Left cardiac atrium (tissue), 4 donors: ENCODE measurements at regions not wholly inside any gene's neighbourhood (a gene's known extent, or its start where the extent isn't known, plus 50 kb on each side); places are given as distances from the start of the nearest gene placed in this dataset.

Experiments used
- ATAC-seq, 2 donors: fragments of 200-7000 bp; cut with Tn5 transposase; one replicate each; pipeline ENCODE4 v1.9.1; 2020; ENCODE audit warnings: mild to moderate bottlenecking in 2 of 2, moderate library complexity in 2 of 2
- DNase-seq: peaks from one replicate; pipeline ENCODE4 v3.0.0-alpha.2; 2020
- intact Hi-C, 2 donors: fragments of 100-400 bp; cut with DNase I; formaldehyde crosslinking; loops; one replicate each; pipeline versions ENCODE4 v1.14.1 to v1.15.1; 2022 to 2023
- donor health status: DM: no; HTN: yes; CAD: no.
- donor health status: DM: no; HTN: yes; CAD: no; lungs with severe emphysema.
- donor health status: DM: yes; HTN: yes; CAD: no.
- donor health status: Dilated cardiomyopathy.

GRCh38 chr3:163936543-163936942 lies 1141.8 kb downstream of the SI start:
- no peak for ATAC-seq
- DNase-seq: no peak

DNA sequence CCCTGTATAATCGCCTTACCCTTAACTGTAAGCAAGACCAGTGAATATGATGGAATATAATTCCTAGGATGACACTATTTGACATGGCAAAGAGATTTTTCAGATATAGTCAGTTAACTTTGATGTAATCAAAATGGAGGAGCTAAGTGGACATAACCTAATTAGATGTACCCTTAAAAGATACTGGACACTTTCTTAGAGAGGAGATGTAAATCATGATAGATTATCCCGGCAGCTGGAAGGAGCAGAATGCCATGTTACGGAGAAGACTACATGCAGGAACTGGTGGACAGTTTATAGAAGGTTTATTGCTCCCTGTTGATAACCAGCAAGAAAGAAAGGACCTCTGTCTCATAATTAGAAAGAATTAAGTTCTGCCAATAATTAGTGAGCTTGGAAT lies 1142.9 kb downstream of the SI start:
- intact Hi-C loops: no loop called here
- no peak for DNase-seq

More at GRCh38 chr3:163936543-163936942, 1141.8 kb downstream of the SI start:
- intact Hi-C loops: no loop called here

GRCh38 chr3:163929069-163929652 lies 1149.1 kb downstream of the SI start:
- no peak for DNase-seq
- intact Hi-C loops: no loop called here
- ATAC-seq: no peak

More for the DNA sequence above, 1142.9 kb downstream of the SI start:
- ATAC-seq: no peak

GRCh38 chr3:163927521-163927920 lies 1150.8 kb downstream of the SI start:
- no peak for DNase-seq
- intact Hi-C loops: no loop called here
- no peak for ATAC-seq

- intact Hi-C loops: no loop called here
- DNase-seq: no peak
- ATAC-seq: no peak
Measured at GRCh38 chr3:163924600-163924999, 1153.7 kb downstream of the SI start.

- intact Hi-C loops: no loop called here
- no peak for ATAC-seq
- no peak for DNase-seq
Measured at GRCh38 chr3:163919154-163919553, 1159.1 kb downstream of the SI start.

DNA sequence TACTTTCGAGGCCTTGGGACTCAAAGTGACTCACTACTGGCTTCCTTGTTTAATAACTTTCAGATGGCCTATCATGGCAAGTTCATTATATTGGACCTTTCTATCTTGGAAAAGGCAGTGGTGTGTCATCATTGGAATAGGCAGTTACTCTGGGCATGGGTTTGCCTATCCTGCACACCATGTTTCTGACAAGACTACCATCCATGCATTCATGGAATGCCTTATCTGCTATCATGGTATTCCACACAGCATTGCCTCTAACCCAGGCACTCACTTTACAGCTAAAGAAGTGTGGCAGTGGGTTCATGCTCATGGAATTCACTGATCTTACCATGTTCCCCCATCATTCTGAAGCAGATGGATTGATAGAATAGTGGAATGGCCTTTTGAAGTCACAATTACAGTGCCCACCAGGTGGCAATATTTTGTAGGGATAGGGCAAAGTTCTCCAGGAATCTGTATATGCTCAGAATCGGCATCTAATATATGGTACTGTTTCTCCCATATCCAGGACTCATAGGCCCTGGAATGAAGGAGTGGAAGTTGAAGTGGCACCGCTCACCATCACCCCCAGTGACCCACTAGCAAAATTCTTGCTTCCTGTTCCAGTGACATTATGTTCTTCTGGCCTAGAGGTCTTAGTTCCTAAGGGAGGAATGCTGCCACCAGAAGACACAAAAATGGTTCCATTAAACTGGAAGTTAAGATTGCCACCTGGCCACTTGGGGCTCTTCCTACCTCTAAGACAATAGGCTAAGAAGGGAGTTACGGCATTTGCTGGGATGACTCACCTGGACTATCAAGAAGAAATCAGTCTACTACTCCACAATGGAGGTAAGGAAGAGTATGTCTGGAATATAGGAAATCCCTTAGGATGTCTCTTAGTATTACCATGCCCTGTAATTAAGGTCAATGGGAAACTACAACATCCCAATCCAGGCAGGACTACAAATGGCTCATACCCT lies 1161.4 kb downstream of the SI start:
- no peak for DNase-seq
- no peak for ATAC-seq
- intact Hi-C loops: no loop called here

DNA sequence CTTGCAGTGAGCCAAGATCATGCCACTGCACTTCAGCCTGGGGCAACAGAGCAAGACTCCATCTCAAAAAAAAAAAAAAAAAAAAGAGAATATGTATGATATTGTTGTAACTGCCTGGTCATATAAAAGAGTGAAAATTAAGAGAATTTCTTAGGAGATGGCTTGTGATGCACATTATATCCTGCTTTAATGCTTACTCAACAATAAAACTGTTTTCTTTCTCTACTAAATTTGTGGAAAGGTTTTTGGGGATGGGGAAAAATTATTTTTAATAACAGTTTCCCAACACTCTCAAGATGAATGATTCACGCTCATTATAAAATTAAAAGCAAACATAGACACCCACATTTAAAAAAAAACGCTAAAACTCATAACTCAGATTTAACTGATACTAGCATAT lies 1163.0 kb downstream of the SI start:
- DNase-seq: no peak
- intact Hi-C loops: no loop called here
- ATAC-seq: no peak

DNA sequence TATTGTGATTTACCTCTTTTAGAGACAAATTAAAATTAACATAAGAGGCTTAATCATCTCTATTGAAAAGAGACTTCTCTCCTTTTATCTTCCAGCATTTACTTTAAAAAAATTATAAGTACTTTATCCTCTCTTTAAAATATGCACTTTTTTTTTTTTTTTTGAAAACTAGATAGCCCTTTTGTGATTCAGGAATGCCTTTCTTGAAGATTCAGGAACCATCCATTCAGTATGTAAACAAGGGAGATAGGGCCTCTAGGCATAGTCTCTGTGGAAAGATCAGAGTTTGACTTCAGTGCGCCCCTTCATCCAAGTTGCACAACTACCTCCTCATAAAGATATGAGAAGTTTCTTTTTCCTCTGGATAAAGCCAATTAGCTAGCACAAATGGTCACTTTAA lies 1163.7 kb downstream of the SI start:
- ATAC-seq (no peak), DNase-seq (no peak)
- intact Hi-C loops: no loop called here

GRCh38 chr3:163891771-163892170 lies 1186.5 kb downstream of the SI start:
- no peak for ATAC-seq
- DNase-seq: no peak
- intact Hi-C loops: no loop called here

DNA sequence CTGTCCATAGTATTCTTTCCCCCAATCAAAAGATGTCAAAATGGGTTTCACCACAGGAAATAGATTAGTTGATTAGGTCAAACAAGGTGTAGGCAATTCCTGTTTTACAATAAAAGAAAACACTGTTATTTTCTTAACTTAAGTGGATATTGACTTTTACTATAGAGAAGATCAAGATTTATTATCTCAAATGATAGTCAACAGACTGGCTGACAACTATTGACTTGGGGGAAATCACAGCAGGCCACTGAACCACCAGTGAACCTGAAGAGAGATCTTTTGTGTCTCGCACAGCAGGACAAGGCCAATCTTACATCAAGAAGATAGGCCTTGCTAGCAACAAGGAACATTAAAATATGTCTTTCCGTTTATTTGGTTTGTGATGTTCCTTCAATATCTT lies 1187.6 kb downstream of the SI start:
- DNase-seq: no peak
- no peak for ATAC-seq
- intact Hi-C loops: no loop called here

GRCh38 chr3:163879172-163879571 lies 1199.1 kb downstream of the SI start:
- DNase-seq: no peak
- ATAC-seq: no peak
- intact Hi-C loops: no loop called here

GRCh38 chr3:163878396-163878795 lies 1199.9 kb downstream of the SI start:
- intact Hi-C loops: no loop called here
- ATAC-seq (no peak), DNase-seq (no peak)

- intact Hi-C loops: no loop called here
- no peak for ATAC-seq
Measured at GRCh38 chr3:163877805-163878204, 1200.5 kb downstream of the SI start.

DNA sequence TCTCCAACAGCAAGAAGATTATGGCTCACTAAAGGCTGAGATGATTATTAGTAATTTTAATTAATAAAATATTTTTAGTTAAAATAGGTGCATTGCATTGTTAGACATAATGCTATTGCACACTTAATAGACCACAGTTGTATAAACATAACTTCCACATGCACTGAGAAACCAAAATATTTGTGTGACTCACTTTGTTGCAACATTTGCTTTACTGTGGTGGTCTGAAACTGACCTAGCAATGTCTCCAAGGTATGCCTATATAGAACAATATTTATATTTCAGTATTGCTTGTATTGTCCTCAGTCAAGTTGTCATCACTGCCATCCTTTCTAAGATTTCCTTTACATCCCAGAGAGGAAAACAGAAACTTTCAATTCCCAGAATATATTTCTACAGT lies 1215.2 kb downstream of the SI start:
- intact Hi-C loops: no loop called here
- no peak for ATAC-seq
- no peak for DNase-seq

More at GRCh38 chr3:163877805-163878204, 1200.5 kb downstream of the SI start:
- DNase-seq: no peak

- DNase-seq: no peak
- no peak for ATAC-seq
- intact Hi-C loops: no loop called here
Measured at GRCh38 chr3:163852233-163852632, 1226.1 kb downstream of the SI start.

- ATAC-seq (no peak), DNase-seq (no peak)
- intact Hi-C loops: no loop called here
Measured at GRCh38 chr3:163838769-163839168, 1239.5 kb downstream of the SI start.

DNA sequence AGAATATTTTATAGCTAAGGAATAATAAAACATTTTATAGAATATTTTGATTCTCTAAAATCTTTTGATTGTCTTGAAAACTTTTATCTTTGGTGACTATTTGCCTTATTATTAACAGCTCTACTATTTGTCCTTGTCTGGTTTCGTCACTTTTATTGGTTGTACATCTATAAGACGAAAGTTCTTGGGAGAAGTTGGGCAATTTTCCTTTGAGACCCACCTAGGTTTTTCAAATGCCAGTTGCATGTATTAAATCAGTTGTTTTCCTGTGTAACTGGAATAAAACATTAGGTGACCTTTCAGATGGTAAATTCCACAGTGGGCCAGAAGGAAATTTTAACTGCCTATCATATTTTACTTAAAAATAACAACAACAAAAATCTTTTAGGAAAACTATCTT lies 1245.7 kb downstream of the SI start:
- intact Hi-C loops: no loop called here
- ATAC-seq: no peak

DNA sequence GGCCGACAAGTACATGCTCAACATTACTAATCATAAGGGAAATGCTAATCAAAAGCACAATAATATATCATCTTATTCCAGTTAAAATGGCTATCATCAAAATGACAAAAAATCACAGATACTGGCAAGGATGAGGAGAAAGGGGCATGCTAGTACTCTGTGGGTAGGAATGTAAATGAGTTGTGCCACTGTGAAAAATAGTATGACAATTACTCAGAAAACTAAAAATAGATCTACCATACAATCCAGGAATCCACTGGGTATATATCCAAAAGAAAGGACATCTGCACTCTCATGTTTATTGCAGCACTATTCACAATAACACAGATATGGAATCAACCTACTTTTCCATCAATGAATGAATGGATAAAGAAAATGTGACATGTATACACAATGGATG lies 1256.5 kb downstream of the SI start:
- DNase-seq (no peak), ATAC-seq (no peak)
- intact Hi-C loops: no loop called here

More for the DNA sequence above, 1245.7 kb downstream of the SI start:
- no peak for DNase-seq

DNA sequence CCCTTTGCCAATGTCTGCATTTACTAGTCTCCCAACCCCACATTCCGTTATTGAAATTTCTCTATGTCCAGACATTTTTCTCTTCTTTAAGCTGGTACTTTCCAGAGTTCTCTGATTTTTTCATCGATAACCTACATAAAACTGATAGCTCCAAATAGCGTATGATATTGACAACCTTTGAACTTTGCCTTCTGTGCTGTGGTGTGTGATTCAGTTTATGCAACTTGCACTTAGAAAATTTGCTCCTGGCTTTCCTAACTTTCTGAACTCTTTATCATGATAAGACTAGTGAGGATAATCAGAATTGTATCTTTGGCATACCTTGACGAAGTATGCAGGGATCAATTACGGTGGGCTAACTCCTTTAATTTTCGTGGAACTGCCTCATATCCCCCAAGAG lies 1261.3 kb downstream of the SI start:
- no peak for ATAC-seq
- intact Hi-C loops: no loop called here

GRCh38 chr3:163813935-163814334 lies 1264.4 kb downstream of the SI start:
- intact Hi-C loops: no loop called here
- ATAC-seq (no peak), DNase-seq (no peak)

More for the DNA sequence above, 1261.3 kb downstream of the SI start:
- DNase-seq: no peak
